Fibroblast of mammary gland (primary cell): ENCODE measurements at regions not wholly inside any gene's neighbourhood (a gene's known extent, or its start where the extent isn't known, plus 50 kb on each side); places are given as distances from the start of the nearest gene placed in this dataset.
A peak's percentile ranks its signal among the peaks of the same experiment; 100 is the strongest.

Source experiments
- DNase-seq: peaks from one replicate; pipeline ENCODE4 v3.0.0-alpha.2; 2010; ENCODE audit warnings: low read depth
- H3K4me3 ChIP-seq: 2 replicates; pipeline ENCODE4 v1.5.1; 2011; ENCODE audit warnings: low read depth, mild to moderate bottlenecking, low read length, moderate library complexity; ENCODE audit not compliant: control insufficient read depth
- TF ChIP-seq, protein P1 (sequence below): conservative IDR thresholded peaks from 2 replicates; pipeline ENCODE4 v1.5.1; 2011; ENCODE audit warnings: low read depth, low read length, inconsistent platforms; ENCODE audit not compliant: control insufficient read depth, insufficient read depth

DNA sequence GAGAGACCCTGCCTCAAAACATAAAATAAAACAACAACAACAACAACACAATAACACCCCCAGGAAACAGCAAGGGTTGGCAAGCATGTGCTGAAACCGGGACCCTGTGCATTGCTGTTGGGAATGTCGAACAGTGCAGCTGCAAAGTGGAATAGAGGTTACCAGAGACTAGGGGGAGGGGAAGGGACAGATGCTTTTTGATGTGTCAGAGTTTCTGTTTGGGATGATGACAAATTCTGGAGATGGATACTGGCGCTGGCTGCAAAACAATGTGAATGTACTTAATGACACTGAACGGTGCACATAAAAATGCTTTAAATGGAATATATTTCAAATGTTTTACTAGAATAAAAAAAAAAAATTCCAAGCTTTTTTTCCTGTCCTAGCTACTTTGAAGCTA, 241.8 kb downstream of the TEX36 start:
- peak; percentile 64 for DNase-seq
- TF ChIP-seq, protein P1, sequence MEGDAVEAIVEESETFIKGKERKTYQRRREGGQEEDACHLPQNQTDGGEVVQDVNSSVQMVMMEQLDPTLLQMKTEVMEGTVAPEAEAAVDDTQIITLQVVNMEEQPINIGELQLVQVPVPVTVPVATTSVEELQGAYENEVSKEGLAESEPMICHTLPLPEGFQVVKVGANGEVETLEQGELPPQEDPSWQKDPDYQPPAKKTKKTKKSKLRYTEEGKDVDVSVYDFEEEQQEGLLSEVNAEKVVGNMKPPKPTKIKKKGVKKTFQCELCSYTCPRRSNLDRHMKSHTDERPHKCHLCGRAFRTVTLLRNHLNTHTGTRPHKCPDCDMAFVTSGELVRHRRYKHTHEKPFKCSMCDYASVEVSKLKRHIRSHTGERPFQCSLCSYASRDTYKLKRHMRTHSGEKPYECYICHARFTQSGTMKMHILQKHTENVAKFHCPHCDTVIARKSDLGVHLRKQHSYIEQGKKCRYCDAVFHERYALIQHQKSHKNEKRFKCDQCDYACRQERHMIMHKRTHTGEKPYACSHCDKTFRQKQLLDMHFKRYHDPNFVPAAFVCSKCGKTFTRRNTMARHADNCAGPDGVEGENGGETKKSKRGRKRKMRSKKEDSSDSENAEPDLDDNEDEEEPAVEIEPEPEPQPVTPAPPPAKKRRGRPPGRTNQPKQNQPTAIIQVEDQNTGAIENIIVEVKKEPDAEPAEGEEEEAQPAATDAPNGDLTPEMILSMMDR: no peak
- no peak overlapping the region for H3K4me3 ChIP-seq

DNA sequence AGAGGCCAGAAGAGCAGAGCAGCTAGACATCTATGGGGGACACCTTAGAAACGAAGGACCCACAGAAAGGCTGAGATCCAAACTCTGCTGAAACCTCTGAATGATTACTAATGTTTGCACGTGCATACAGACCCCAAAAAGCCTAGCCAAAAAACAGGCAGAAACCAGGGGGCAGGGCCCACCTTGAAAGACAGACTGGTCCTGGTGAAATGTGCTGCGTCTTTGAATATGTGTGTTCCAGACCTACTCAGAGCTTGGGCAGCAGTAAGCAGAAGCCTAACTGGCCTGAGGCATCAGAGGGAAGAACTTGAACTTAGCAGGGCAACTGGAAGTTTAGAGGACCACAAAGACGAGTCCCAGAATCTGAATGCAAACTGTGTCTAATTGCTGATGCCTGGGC, 251.8 kb downstream of the TEX36 start:
- TF ChIP-seq, protein P1: no peak
- no peak for DNase-seq

DNA sequence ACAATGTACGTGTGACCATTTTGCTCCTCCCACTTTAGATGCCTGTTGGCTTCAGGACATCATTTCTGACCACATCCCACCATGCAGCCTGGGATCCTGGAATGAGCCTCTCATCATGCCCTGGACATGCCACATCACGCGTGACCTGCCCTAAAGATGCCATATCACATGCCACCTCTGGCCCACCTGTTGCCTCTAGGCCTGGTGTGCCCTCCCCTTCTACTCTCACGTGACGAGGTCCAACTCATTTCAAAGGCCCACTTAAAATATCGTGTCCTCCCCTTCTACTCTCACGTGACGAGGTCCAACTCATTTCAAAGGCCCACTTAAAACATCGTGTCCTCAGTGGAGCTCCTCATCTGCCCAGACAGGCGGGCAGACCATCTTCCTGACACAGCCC, 254.9 kb downstream of the TEX36 start:
- TF ChIP-seq, protein P1: no peak
- DNase-seq: no peak
- no peak overlapping the region for H3K4me3 ChIP-seq

More for the DNA sequence above, 251.8 kb downstream of the TEX36 start:
- H3K4me3 ChIP-seq: no peak overlapping the region

DNA sequence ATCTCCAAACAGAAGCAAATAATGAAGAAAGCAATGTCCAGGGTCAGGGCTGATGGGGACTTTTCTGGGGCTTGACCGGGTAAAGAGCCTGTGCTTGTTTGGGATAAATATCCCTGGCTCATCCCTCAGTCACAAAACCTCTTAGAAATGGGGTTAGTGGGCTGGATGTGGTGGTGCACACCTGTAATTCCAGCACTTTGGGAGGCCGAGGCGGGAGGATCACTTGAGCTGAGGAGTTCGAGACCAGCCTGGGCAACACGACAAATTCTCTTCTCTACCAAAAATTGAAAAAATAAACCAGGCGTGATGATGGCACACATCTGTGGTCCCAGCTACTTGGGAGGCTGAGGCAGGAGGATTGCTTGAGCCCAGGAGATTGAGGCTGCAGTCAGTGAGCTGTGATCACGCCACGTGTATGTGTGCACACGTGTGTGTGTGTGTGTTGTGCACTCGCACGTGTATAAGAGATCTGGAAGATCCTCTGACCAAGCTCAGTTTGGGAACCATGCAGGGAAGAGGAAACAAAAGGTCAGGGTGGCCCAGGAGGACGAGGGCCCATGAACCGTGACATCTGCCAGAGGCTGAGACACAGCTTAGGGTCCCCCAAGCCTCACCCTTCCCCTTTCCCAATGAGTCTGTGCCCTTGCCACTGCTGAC, 258.6 kb downstream of the TEX36 start:
- TF ChIP-seq, protein P1: no peak
- no peak overlapping the region for H3K4me3 ChIP-seq
- DNase-seq: no peak

DNA sequence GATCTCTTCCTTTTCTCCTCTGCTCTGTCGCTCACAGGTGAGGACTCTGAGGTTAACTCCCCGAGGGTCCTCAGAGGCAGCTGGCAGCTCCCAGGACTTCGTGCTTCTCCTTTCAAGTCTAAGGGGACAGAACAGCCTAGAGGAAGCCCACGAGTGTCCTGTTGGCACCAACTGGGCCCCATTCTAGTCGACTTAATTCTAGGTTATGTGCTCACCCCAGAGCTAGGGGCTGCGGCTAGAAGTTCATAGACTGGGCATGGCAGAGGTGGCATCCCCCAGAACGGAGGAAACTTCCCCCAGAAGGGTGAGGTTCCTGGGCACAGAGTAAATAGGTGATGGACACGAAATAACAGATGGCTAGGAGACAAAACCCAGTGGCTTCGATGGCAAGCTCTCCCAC, 259.4 kb downstream of the TEX36 start:
- TF ChIP-seq, protein P1: no peak
- H3K4me3 ChIP-seq: no peak overlapping the region
- DNase-seq: no peak

DNA sequence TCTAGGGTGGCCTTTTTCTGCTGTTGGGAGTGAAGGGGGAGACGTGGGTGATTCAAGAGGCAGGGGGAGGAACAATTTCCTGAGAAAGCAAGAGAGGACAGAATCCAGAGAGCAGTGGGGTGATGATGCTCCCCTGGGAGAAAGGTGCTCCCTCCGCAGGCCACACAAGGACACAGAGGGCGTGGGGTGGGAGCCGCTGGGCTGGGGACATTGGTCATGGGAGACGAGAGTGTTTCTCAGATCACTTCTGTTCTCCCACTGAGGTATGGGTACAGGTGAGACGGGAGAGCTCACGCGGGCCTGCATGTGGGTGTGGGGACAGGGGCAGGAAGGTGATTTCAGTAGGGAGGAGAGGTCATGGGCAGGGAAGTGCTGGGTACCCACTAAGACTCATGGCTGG, 259.5 kb upstream of the CTBP2 start:
- no peak for DNase-seq

More for the DNA sequence above, 259.5 kb upstream of the CTBP2 start:
- H3K4me3 ChIP-seq: no peak overlapping the region
- TF ChIP-seq, protein P1: no peak
